Ascending aorta (tissue), 2 donors: ENCODE measurements at regions not wholly inside any gene's neighbourhood (a gene's known extent, or its start where the extent isn't known, plus 50 kb on each side); places are given as distances from the start of the nearest gene placed in this dataset.

Source experiments
- DNase-seq, 2 donors: peaks; one replicate each; pipeline ENCODE4 v3.0.0-alpha.2; 2019; ENCODE audit warnings: low spot score in 2 of 2
- H3K27ac ChIP-seq, 2 donors: fragments of 200-600 bp; sonication (generic); one replicate each; pipeline ENCODE4 v1.5.1; 2016 to 2017; ENCODE audit warnings: mild to moderate bottlenecking in 1 of 2
- H3K27me3 ChIP-seq: fragments of 200-600 bp; sonication (generic); one replicate; pipeline ENCODE4 v1.5.1; 2017
- H3K36me3 ChIP-seq, 2 donors: fragments of 200-600 bp; sonication (generic); one replicate each; pipeline ENCODE4 v1.5.1; 2016
- H3K4me1 ChIP-seq, 2 donors: fragments of 200-600 bp; sonication (generic); one replicate each; pipeline ENCODE4 v1.5.1; 2016 to 2017; ENCODE audit warnings: mild to moderate bottlenecking in 1 of 2
- H3K4me3 ChIP-seq, 2 donors: fragments of 200-600 bp; sonication (generic); one replicate each; pipeline ENCODE4 v1.5.1; 2016 to 2017; ENCODE audit warnings: mild to moderate bottlenecking in 1 of 2
- H3K9me3 ChIP-seq, 2 donors: fragments of 200-600 bp; sonication (generic); one replicate each; pipeline ENCODE4 v1.5.1; 2016
- intact Hi-C: fragments of 100-400 bp; cut with DNase I; formaldehyde crosslinking; loops from one replicate; pipeline ENCODE4 v1.15.1; 2023
- TF ChIP-seq, protein P1 (sequence below), 3 experiments: fragments of 200-600 bp in 2 of 3; fragments of 450-650 bp in 1 of 3; sonication (generic) in 2 of 3; IDR thresholded peaks; one replicate each; pipeline ENCODE4 v1.5.1; 2016 to 2019; ENCODE audit warnings: antibody characterized with exemption in 3 of 3, mild to moderate bottlenecking in 1 of 3, moderate library complexity in 1 of 3

GRCh38 chr4:138510053-138510452 is 267.9 kb upstream of the SLC7A11 start:
- Histone ChIP-seq H3K27me3 (no peaks in the 10 kb centered on the region), H3K36me3 (no peaks in the 10 kb centered on the region), H3K4me3 (no peak overlapping the region), H3K9me3 (peaks cover 0 to 3% of the 10 kb centered on the region in 2 donors), H3K27ac (no peak overlapping the region), H3K4me1 (no peaks in the 10 kb centered on the region)
- intact Hi-C loops: no loop called here
- no peak for DNase-seq
- TF ChIP-seq, protein P1, sequence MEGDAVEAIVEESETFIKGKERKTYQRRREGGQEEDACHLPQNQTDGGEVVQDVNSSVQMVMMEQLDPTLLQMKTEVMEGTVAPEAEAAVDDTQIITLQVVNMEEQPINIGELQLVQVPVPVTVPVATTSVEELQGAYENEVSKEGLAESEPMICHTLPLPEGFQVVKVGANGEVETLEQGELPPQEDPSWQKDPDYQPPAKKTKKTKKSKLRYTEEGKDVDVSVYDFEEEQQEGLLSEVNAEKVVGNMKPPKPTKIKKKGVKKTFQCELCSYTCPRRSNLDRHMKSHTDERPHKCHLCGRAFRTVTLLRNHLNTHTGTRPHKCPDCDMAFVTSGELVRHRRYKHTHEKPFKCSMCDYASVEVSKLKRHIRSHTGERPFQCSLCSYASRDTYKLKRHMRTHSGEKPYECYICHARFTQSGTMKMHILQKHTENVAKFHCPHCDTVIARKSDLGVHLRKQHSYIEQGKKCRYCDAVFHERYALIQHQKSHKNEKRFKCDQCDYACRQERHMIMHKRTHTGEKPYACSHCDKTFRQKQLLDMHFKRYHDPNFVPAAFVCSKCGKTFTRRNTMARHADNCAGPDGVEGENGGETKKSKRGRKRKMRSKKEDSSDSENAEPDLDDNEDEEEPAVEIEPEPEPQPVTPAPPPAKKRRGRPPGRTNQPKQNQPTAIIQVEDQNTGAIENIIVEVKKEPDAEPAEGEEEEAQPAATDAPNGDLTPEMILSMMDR (IDR thresholded peaks at IDR 0.05): no peak

DNA sequence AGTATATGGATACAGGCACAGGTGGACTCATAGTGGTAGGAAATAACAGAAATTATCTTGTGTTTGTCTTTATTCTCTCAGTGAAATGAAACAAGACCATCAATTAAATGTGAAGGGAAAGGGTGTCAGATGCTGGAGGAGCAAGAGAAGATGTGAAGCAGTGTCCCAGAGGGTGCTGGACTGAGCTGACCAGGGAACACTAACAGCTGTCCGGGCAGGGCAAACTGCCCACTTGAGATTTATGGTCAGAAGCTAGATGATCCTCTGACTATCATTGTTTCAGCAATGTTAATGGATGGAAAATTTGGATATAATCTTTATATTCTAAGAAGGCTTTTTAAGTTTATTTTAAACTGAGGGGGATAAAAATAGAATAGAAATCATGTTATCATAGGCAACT is 267.2 kb upstream of the SLC7A11 start:
- H3K27me3 ChIP-seq: no peaks in the 10 kb centered on the region
- intact Hi-C loops: no loop called here

GRCh38 chr4:138507522-138507921 is 265.4 kb upstream of the SLC7A11 start:
- DNase-seq: no peak
- intact Hi-C loops: no loop called here
- Histone ChIP-seq H3K36me3 (no peaks in the 10 kb centered on the region), H3K4me1 (no peaks in the 10 kb centered on the region), H3K27me3 (no peaks in the 10 kb centered on the region), H3K9me3 (peaks cover 0 to 14% of the 10 kb centered on the region in 2 donors), H3K4me3 (no peak overlapping the region), H3K27ac (no peak overlapping the region)
- TF ChIP-seq, protein P1 (IDR thresholded peaks at IDR 0.05): no peak

More for the DNA sequence above, 267.2 kb upstream of the SLC7A11 start:
- DNase-seq: no peak
- no peak overlapping the region for H3K4me3 ChIP-seq
- peaks cover 0 to 3% of the 10 kb centered on the region in 2 donors for H3K9me3 ChIP-seq
- H3K36me3 ChIP-seq: no peaks in the 10 kb centered on the region
- no peak overlapping the region for H3K27ac ChIP-seq
- no peaks in the 10 kb centered on the region for H3K4me1 ChIP-seq
- TF ChIP-seq, protein P1 (IDR thresholded peaks at IDR 0.05): no peak

DNA sequence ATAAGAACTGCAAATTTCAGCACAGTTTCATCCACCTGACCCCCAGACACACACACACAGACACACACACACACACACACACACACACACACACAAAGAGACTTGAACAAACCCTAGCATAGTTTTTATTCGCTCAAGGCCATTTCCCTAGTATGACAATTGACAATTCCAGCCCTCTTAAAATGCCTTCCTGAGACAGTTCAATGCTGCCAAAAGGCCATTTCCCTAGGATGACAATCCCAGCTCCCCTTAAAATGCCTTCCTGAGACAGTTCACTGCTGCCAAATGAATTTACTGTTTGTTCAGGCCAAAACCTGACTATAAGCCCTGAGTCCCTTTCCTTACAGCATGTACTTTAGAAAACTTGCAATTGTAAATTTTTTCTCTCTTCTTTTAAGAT is 259.5 kb upstream of the SLC7A11 start:
- DNase-seq: no peak
- TF ChIP-seq, protein P1 (IDR thresholded peaks at IDR 0.05): no peak
- Histone ChIP-seq H3K4me3 (no peak overlapping the region), H3K36me3 (no peaks in the 10 kb centered on the region), H3K27ac (no peak overlapping the region), H3K4me1 (no peaks in the 10 kb centered on the region), H3K9me3 (peaks cover 0 to 22% of the 10 kb centered on the region in 2 donors), H3K27me3 (no peaks in the 10 kb centered on the region)
- intact Hi-C loops: no loop called here

DNA sequence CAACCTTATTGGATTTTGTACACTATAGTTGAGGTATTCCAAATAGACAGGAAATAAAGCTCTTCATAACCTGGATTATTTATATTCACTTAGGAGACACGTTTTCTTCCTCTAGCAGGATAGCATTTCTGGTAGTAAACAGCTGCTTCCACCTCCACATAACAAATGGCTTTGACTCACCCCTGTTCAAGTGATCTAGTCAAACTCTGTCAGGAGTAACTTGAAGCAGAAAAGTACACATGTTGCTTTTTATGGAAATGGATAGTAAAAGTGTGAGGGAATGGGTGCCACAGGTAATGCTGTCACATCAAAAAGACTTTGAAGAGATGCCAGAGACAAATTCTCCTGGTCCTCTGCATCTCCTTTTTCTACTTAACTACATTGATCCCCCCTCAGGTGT is 258.7 kb upstream of the SLC7A11 start:
- intact Hi-C loops: no loop called here
- TF ChIP-seq, protein P1 (IDR thresholded peaks at IDR 0.05): no peak
- Histone ChIP-seq H3K9me3 (peaks cover 0 to 22% of the 10 kb centered on the region in 2 donors), H3K4me3 (no peak overlapping the region), H3K27me3 (no peaks in the 10 kb centered on the region), H3K36me3 (no peaks in the 10 kb centered on the region), H3K4me1 (no peaks in the 10 kb centered on the region), H3K27ac (no peak overlapping the region)
- no peak for DNase-seq

DNA sequence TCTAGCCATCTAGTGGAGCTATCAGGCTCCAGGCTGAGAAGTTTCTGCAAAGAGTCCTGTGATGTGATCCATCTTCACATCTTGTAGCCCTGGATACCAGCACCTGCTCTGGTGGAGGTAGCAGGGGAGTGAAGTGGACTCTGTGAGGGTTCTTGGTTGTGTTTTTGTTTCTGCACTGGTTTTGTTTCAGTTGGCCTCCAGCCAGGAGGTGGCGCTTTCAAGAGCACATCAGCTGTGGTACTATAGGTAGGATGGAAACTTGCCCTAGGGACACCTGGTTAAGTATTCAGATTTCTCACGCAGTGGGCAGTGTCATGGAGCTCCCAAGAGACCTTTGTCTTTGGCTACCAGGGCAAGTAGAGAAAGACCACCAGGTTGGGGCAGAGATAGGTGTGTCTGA is 257.5 kb upstream of the SLC7A11 start:
- H3K4me1 ChIP-seq: no peaks in the 10 kb centered on the region
- intact Hi-C loops: no loop called here
- no peak for DNase-seq
- no peak overlapping the region for H3K4me3 ChIP-seq
- H3K9me3 ChIP-seq: peaks cover 0 to 22% of the 10 kb centered on the region in 2 donors
- no peak overlapping the region for H3K27ac ChIP-seq
- no peaks in the 10 kb centered on the region for H3K36me3 ChIP-seq
- no peaks in the 10 kb centered on the region for H3K27me3 ChIP-seq
- TF ChIP-seq, protein P1 (IDR thresholded peaks at IDR 0.05): no peak
